Psoas muscle (tissue), 7 donors: ENCODE measurements at regions not wholly inside any gene's neighbourhood (a gene's known extent, or its start where the extent isn't known, plus 50 kb on each side); places are given as distances from the start of the nearest gene placed in this dataset.
"Not testable (repeated sequence)": the region's sequence is repeated elsewhere in the genome, so short reads cannot be mapped to it uniquely, and the experiment has no call there.

Source experiments
- ATAC-seq, 4 donors: fragments of 200-7000 bp; cut with Tn5 transposase; one replicate each; pipeline ENCODE4 v1.9.1; 2020; ENCODE audit warnings: moderate library complexity in 3 of 4, mild to moderate bottlenecking in 2 of 4
- DNase-seq, 2 donors: peaks; one replicate each; pipeline ENCODE4 v3.0.0-alpha.2; 2020
- H3K27ac ChIP-seq: fragments of 200-600 bp; one replicate; pipeline ENCODE4 v1.8.0; 2022
- H3K27me3 ChIP-seq, 3 donors: fragments of 200-600 bp in 1 of 3; one replicate each; pipeline versions ENCODE4 v1.6.1 to v1.8.0; 2013 to 2022; ENCODE audit warnings: low read length in 2 of 3, mild to moderate bottlenecking in 2 of 3, moderate library complexity in 1 of 3; ENCODE audit not compliant: insufficient read depth in 3 of 3
- H3K36me3 ChIP-seq, 2 donors: fragments of 200-600 bp in 1 of 2; one replicate each; pipeline versions ENCODE4 v1.6.1 to v1.8.0; 2013 to 2022; ENCODE audit warnings: low read depth in 1 of 2, mild to moderate bottlenecking in 1 of 2, moderate library complexity in 1 of 2; ENCODE audit not compliant: insufficient read depth in 1 of 2
- H3K4me1 ChIP-seq: fragments of 200-600 bp; one replicate; pipeline ENCODE4 v1.8.0; 2022
- H3K4me3 ChIP-seq: fragments of 200-600 bp; one replicate; pipeline ENCODE4 v1.8.0; 2022; ENCODE audit warnings: mild to moderate bottlenecking
- H3K9me3 ChIP-seq: fragments of 200-600 bp; one replicate; pipeline ENCODE4 v1.8.0; 2022
- whole genome bisulfite sequencing, 3 donors: extraction: QIAGEN DNeasy Blood & Tissue Kit; methylation state at CpG; one replicate each; pipeline versions ENCODE4 v1.1.6 to v1.1.7; 2013; 5-methylcytosine and 5-hydroxymethylcytosine counted together
- intact Hi-C, 2 donors: fragments of 100-400 bp; cut with DNase I; formaldehyde crosslinking; loops; one replicate each; pipeline versions ENCODE4 v1.11.0 to v1.14.2; 2022
- TF ChIP-seq, protein P1 (sequence below): fragments of 200-600 bp; IDR thresholded peaks from one replicate; pipeline ENCODE4 v1.8.0; 2022; ENCODE audit warnings: antibody characterized with exemption
- donor health status: healthy with polysubstance abuse.
- donor health status: DM: no; HTN: no; CAD: no; lungs with moderate emphysema.
- donor health status: Bipolar disorder and iron deficiency.
- donor health status: healthy.
- donor health status: DM: yes; HTN: yes; CAD: no.
- donor health status: DM: no; HTN: no; CAD: no.
- donor health status: DM: yes; HTN: yes; CAD: no.

DNA sequence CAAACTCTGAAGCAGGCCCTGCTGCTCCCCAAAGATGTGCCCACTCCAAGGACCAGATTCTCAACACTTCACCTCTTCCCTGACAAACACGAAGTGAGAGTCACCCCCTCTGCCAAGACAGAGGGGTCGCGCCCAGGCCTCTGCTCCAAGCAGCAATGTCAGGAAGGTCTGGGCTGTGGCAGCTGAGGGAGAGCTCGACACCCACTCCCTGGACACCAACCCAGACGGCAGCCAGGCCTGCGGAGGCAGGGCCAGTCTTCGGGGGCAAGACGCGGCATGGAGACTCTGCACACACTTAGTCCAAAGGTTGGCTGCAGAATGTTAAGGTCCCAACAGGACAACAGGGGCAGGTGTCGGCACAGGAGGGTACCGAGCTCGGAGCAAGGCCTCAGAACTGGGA lies 144.2 kb downstream of the DLL1 start:
- H3K36me3 ChIP-seq = no peaks in the 10 kb centered on the region
- ATAC-seq (peak in 3 of 4 donors; percentile 8 to 32 (median 15)), DNase-seq (peak in 1 of 2 donors; percentile 28)
- peaks cover 11% of the 10 kb centered on the region for H3K4me1 ChIP-seq
- WGBS, 3 donors = 44 to 67% (median 49%) methylated on average over 11 of the region's 12 CpGs
- intact Hi-C loops = no loop called here
- TF ChIP-seq, protein P1, sequence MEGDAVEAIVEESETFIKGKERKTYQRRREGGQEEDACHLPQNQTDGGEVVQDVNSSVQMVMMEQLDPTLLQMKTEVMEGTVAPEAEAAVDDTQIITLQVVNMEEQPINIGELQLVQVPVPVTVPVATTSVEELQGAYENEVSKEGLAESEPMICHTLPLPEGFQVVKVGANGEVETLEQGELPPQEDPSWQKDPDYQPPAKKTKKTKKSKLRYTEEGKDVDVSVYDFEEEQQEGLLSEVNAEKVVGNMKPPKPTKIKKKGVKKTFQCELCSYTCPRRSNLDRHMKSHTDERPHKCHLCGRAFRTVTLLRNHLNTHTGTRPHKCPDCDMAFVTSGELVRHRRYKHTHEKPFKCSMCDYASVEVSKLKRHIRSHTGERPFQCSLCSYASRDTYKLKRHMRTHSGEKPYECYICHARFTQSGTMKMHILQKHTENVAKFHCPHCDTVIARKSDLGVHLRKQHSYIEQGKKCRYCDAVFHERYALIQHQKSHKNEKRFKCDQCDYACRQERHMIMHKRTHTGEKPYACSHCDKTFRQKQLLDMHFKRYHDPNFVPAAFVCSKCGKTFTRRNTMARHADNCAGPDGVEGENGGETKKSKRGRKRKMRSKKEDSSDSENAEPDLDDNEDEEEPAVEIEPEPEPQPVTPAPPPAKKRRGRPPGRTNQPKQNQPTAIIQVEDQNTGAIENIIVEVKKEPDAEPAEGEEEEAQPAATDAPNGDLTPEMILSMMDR = no peak
- no peak overlapping the region for H3K27ac ChIP-seq
- H3K27me3 ChIP-seq = no peaks in the 10 kb centered on the region
- no peak overlapping the region for H3K4me3 ChIP-seq
- no peaks in the 10 kb centered on the region for H3K9me3 ChIP-seq

DNA sequence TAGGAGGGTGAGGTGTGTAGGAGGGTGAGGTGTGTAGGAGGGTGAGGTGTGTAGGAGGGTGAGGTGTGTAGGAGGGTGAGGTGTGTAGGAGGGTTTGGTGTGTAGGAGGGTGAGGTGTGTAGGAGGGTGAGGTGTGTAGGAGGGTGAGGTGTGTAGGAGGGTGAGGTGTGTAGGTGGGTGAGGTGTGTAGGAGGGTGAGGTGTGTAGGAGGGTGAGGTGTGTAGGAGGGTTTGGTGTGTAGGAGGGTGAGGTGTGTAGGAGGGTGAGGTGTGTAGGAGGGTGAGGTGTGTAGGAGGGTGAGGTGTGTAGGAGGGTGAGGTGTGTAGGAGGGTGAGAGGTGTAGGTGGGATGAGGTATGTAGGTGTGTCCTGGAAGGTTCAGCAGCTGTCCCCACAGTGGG lies 144.7 kb downstream of the DLL1 start:
- H3K27me3 ChIP-seq, H3K9me3 ChIP-seq, H3K27ac ChIP-seq, ATAC-seq, H3K4me3 ChIP-seq, H3K36me3 ChIP-seq, intact Hi-C loops, DNase-seq: not testable (repeated sequence)
- H3K4me1 ChIP-seq = peaks cover 11% of the 10 kb centered on the region

DNA sequence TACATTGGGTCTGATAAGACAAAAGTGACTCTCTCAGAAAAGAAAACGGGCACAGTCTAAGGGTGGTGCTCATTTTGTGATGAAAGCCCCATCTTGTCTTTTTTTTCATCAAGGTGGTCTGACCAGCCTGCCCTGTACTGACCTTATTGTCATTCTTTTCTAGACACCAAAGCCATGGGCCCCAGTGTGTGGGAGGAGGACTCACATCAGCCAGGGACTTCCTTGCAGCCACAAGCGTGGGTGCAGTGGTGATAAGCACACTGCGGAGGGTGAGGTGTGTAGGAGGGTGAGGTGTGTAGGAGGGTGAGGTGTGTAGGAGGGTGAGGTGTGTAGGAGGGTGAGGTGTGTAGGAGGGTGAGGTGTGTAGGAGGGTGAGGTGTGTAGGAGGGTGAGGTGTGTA lies 145.2 kb downstream of the DLL1 start:
- ATAC-seq, H3K36me3 ChIP-seq, H3K9me3 ChIP-seq, H3K27me3 ChIP-seq, H3K4me3 ChIP-seq, DNase-seq, intact Hi-C loops, H3K27ac ChIP-seq: not testable (repeated sequence)
- H3K4me1 ChIP-seq = peaks cover 11% of the 10 kb centered on the region
- 69 to 83% (median 74%) methylated on average over 3 of the region's 3 CpGs for WGBS, 3 donors

DNA sequence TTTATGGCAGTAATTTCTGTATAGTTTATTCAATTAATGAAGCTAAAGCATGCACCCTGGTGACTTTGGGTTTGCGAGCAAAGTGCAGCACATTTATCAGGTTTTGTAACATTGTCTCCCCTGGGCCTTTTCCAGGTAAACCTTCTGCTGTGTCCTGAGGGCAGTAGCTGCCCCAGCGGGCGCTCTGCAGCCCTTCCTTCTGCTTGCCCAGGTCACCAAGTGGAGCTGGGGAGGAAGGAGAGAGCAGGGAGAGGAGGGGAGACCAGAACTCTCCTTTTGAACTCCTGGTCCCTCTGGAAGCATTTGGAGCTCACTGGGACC lies 145.6 kb downstream of the DLL1 start:
- intact Hi-C loops = no loop called here
- ATAC-seq (no peak), DNase-seq (no peak)
- H3K4me3 ChIP-seq = no peak overlapping the region
- H3K27me3 ChIP-seq = no peaks in the 10 kb centered on the region
- H3K9me3 ChIP-seq = no peaks in the 10 kb centered on the region
- no peaks in the 10 kb centered on the region for H3K36me3 ChIP-seq
- peaks cover 11% of the 10 kb centered on the region for H3K4me1 ChIP-seq
- WGBS, 3 donors = 92 to 96% (median 93%) methylated on average over 3 of the region's 3 CpGs
- TF ChIP-seq, protein P1 = no peak
- no peak overlapping the region for H3K27ac ChIP-seq

DNA sequence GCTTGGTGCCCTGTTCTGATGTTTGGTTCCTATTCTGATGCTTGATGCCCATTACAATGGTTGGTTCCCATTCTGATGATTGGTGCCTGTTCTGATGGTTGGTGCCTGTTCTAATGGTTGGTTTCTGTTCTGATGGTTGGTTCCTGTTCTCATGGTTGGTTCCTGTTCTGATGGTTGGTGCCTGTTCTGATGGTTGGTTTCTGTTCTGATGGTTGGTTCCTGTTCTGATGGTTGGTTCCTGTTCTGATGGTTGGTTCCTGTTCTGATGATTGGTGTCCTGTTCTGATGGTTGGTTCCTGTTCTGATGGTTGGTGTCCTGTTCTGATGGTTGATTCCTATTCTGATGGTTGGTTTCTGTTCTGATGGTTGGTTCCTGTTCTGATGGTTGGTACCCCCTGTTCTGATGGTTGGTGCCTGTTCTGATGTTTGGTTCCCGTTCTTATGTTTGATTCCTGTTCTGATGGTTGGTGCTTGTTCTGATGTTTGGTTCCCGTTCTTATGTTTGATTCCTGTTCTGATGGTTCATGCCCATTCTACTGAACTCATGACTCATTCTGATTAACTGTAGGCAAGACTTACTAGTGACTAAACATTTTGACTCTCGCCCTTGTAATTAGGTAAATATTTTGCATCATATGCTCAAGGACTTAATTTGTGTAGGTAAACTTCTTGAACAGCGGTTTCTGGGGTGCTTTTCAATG lies 146.2 kb downstream of the DLL1 start:
- intact Hi-C loops = no loop called here
- H3K4me3 ChIP-seq = no peak overlapping the region
- TF ChIP-seq, protein P1 = no peak
- no peaks in the 10 kb centered on the region for H3K36me3 ChIP-seq
- no peaks in the 10 kb centered on the region for H3K9me3 ChIP-seq
- H3K27me3 ChIP-seq = no peaks in the 10 kb centered on the region
- 60 to 69% (median 65%) methylated on average over 4 of the region's 4 CpGs for WGBS, 3 donors
- H3K4me1 ChIP-seq = peaks cover 11% of the 10 kb centered on the region
- H3K27ac ChIP-seq = no peak overlapping the region
- ATAC-seq = no peak
- no peak for DNase-seq
